ENCODE measurements at regions not wholly inside any gene's neighbourhood (a gene's known extent, or its start where the extent isn't known, plus 50 kb on each side); places are given as distances from the start of the nearest gene placed in this dataset.

DNA sequence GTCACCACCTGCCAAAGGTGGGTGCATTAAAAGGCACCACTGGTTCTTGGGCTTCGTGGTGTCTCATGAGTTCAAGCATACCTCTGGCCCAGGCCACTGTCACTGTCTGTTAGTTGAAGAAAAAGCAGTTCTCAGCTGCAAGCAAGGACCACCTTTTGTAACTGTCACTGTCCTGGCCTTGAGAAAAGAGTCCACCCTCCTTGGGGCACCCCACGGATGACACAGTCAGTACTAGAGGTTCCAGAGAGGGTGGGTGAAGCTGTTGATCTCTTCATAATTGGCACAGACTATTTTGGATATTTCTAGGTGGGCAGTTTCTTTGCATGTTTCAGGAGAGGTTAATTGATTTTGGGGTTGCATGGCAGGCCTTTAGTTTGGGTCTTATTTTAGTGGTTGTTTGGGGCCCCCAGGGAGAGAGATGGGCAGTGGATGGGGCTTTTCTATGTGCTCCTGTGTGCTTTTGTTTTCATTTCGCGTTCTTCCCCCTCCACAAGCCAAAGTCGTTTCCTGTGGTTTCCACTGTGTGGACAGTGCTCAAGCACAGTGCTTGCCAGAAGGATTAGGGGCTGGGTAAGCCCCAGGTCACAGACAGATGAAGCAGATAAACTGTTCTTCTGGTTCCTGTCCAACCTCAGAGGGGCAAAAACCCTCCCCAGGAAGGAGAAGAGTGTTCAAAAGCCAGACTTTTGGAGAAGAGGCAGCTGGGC is 156.2 kb upstream of the PPP1R2C start:
- Histone ChIP-seq H2AFZ (ENCODE audit: low read depth, low read length) (peak overlapping the region; percentile 41; the same call in 1 of the 2 replicates), H3K27me3 (ENCODE audit: insufficient read depth, low read length, poor library complexity) (no peaks in the 10 kb centered on the region), H3K9me3 (ENCODE audit: insufficient read depth, low read length, severe bottlenecking) (peaks cover 4% of the 10 kb centered on the region), H3K79me2 (ENCODE audit: insufficient read depth, low read length) (no peaks in the 10 kb centered on the region), H4K20me1 (ENCODE audit: insufficient read depth, low read length) (no peaks in the 10 kb centered on the region), H3K4me1 (ENCODE audit: insufficient read depth, low read length) (peaks cover 39% of the 10 kb centered on the region), H3K36me3 (ENCODE audit: insufficient read depth, low read length) (no peaks in the 10 kb centered on the region), H3K4me3 (ENCODE audit: low read depth in 1 of 2, low read length in 2 of 2) (peak overlapping the region in 1 of 2 experiments; percentile 27; a peak in 1 of 4 replicates), H3K9ac (ENCODE audit: low read depth, low read length) (peak overlapping the region; percentile 56), H3K27ac (ENCODE audit: low read length) (peak overlapping the region; percentile 89), H3K4me2 (ENCODE audit: insufficient read depth, low read length) (peak overlapping the region; percentile 49)
- peak; percentile 93 for ATAC-seq (ENCODE audit: insufficient read depth, low read depth)
- peak; percentile 81 for DNase-seq
- no peak for TF ChIP-seq EZH2 (IDR thresholded peaks at IDR 0.05; ENCODE audit: borderline replicate concordance, low read depth, low read length, severe bottlenecking)
- TF ChIP-seq, protein P1, sequence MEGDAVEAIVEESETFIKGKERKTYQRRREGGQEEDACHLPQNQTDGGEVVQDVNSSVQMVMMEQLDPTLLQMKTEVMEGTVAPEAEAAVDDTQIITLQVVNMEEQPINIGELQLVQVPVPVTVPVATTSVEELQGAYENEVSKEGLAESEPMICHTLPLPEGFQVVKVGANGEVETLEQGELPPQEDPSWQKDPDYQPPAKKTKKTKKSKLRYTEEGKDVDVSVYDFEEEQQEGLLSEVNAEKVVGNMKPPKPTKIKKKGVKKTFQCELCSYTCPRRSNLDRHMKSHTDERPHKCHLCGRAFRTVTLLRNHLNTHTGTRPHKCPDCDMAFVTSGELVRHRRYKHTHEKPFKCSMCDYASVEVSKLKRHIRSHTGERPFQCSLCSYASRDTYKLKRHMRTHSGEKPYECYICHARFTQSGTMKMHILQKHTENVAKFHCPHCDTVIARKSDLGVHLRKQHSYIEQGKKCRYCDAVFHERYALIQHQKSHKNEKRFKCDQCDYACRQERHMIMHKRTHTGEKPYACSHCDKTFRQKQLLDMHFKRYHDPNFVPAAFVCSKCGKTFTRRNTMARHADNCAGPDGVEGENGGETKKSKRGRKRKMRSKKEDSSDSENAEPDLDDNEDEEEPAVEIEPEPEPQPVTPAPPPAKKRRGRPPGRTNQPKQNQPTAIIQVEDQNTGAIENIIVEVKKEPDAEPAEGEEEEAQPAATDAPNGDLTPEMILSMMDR (IDR thresholded peaks at IDR 0.05; ENCODE audit: borderline replicate concordance, extremely low read depth, low read length, poor library complexity, severe bottlenecking): no peak

DNA sequence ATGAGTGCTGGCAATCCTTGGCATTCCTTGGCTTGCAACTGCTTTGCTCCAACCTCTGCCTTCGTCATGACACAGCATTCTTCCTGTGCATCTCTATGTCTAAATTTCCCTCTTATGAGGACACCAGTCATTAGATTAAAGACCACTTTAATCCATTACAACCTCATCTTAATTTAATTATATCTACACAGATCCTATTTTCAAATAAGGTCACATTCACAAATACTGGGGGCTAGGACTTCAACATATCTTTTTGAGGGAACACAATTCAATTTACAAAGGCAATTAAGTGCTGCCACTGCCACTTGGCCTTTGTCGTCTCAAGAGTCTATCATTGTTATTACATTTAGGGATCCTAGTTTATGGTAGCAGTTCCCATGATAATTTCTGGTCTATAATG is 163.7 kb upstream of the PPP1R2C start:
- H3K4me2 ChIP-seq (ENCODE audit: insufficient read depth, low read length): no peak overlapping the region; the same call in 1 of the 2 replicates
- ATAC-seq (ENCODE audit: insufficient read depth, low read depth): no peak
- H2AFZ ChIP-seq (ENCODE audit: low read depth, low read length): no peak overlapping the region
- TF ChIP-seq EZH2 (IDR thresholded peaks at IDR 0.05; ENCODE audit: borderline replicate concordance, low read depth, low read length, severe bottlenecking): no peak
- TF ChIP-seq, protein P1 (IDR thresholded peaks at IDR 0.05; ENCODE audit: borderline replicate concordance, extremely low read depth, low read length, poor library complexity, severe bottlenecking): no peak
- no peaks in the 10 kb centered on the region for H3K36me3 ChIP-seq (ENCODE audit: insufficient read depth, low read length)
- no peaks in the 10 kb centered on the region for H4K20me1 ChIP-seq (ENCODE audit: insufficient read depth, low read length)
- H3K79me2 ChIP-seq (ENCODE audit: insufficient read depth, low read length): no peaks in the 10 kb centered on the region
- no peak for DNase-seq
- H3K4me3 ChIP-seq (ENCODE audit: low read depth in 1 of 2, low read length in 2 of 2): no peak overlapping the region
- peaks cover 4% of the 10 kb centered on the region for H3K9me3 ChIP-seq (ENCODE audit: insufficient read depth, low read length, severe bottlenecking)
- H3K4me1 ChIP-seq (ENCODE audit: insufficient read depth, low read length): peaks cover 80% of the 10 kb centered on the region
- peak overlapping the region; percentile 59; the same call in 1 of the 2 replicates for H3K9ac ChIP-seq (ENCODE audit: low read depth, low read length)
- peak overlapping the region; percentile 99 for H3K27ac ChIP-seq (ENCODE audit: low read length)
- no peaks in the 10 kb centered on the region for H3K27me3 ChIP-seq (ENCODE audit: insufficient read depth, low read length, poor library complexity)

DNA sequence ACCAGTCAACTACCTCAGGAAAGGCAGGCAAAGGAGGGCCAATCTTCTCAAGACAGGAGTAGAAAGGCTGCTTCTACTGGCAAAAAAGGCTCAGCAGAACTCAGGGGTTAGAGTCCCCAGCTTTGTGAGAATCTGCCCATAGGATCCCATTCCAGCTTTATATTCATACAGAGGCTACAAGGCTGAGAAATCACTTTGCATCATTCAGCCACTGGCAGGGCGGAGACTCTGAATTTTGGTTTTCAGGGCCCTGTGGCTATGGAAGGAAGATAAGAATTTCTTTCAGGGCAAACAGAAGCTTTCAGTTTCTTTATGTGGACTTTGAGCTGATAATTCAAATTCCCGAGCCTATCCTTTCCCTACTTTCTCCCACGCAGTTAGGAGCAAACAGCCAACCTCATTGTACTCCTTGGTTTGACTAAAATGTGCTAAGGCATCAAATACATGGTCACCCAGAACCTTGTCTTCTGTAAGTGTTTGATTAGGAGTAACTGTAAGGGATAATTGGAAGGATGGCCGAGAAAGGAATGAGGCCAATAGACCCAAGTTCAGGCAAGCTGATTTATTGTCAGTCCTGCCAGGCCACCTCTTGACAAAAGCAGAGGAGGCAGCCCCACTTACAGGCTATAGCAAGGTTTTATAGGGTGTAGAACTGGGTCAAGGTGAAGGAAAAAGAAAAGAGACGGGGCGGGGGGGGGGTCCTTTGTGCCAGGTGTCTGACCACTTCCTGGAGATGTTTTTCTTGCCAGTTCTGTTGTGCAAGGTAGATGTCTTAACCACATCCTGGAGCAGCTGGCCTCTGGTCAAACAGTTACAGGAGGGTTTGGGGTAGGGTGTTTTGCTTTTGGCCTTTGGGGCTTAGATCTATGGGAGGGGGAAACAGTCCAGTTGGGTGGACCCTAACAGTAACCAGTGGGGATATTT is 165.3 kb upstream of the PPP1R2C start:
- no peaks in the 10 kb centered on the region for H3K36me3 ChIP-seq (ENCODE audit: insufficient read depth, low read length)
- TF ChIP-seq, protein P1 (IDR thresholded peaks at IDR 0.05; ENCODE audit: borderline replicate concordance, extremely low read depth, low read length, poor library complexity, severe bottlenecking): peak; percentile 58
- no peak for TF ChIP-seq EZH2 (IDR thresholded peaks at IDR 0.05; ENCODE audit: borderline replicate concordance, low read depth, low read length, severe bottlenecking)
- H4K20me1 ChIP-seq (ENCODE audit: insufficient read depth, low read length): no peaks in the 10 kb centered on the region
- H3K4me3 ChIP-seq (ENCODE audit: low read depth in 1 of 2, low read length in 2 of 2): peak overlapping the region in 1 of 2 experiments; percentile 31; a peak in 1 of 4 replicates
- no peaks in the 10 kb centered on the region for H3K27me3 ChIP-seq (ENCODE audit: insufficient read depth, low read length, poor library complexity)
- ATAC-seq (ENCODE audit: insufficient read depth, low read depth): peak; percentile 69
- DNase-seq: peak; percentile 86
- H3K27ac ChIP-seq (ENCODE audit: low read length): peak overlapping the region; percentile 99
- peak overlapping the region; percentile 27; the same call in 1 of the 2 replicates for H2AFZ ChIP-seq (ENCODE audit: low read depth, low read length)
- peak overlapping the region; percentile 50 for H3K4me2 ChIP-seq (ENCODE audit: insufficient read depth, low read length)
- no peaks in the 10 kb centered on the region for H3K79me2 ChIP-seq (ENCODE audit: insufficient read depth, low read length)
- peaks cover 4% of the 10 kb centered on the region for H3K9me3 ChIP-seq (ENCODE audit: insufficient read depth, low read length, severe bottlenecking)
- peak overlapping the region; percentile 59 for H3K9ac ChIP-seq (ENCODE audit: low read depth, low read length)
- peaks cover 95% of the 10 kb centered on the region for H3K4me1 ChIP-seq (ENCODE audit: insufficient read depth, low read length)
